OCI-LY3 (cell line): ENCODE measurements at regions not wholly inside any gene's neighbourhood (a gene's known extent, or its start where the extent isn't known, plus 50 kb on each side); places are given as distances from the start of the nearest gene placed in this dataset.
"Not testable (repeated sequence)": the region's sequence is repeated elsewhere in the genome, so short reads cannot be mapped to it uniquely, and the experiment has no call there.

Experiments used
- H2AFZ ChIP-seq: fragments of 200-600, 300-600 bp; shearing (Covaris generic); 2 replicates; pipeline ENCODE4 v1.6.0; 2014; ENCODE audit warnings: antibody characterized with exemption, low read depth, low read length
- H3K27ac ChIP-seq: fragments of 200-600, 300-600 bp; sonication (generic); 2 replicates; pipeline ENCODE4 v1.5.1; 2014; ENCODE audit warnings: mild to moderate bottlenecking, low read length, moderate library complexity, mixed read lengths
- H3K27me3 ChIP-seq: fragments of 200-600, 300-600 bp; sonication (generic); 2 replicates; pipeline ENCODE4 v1.6.1; 2014; ENCODE audit warnings: low read depth, low read length, mixed read lengths
- H3K36me3 ChIP-seq: fragments of 200-600, 300-600 bp; sonication (generic); replicated peaks from 2 replicates; pipeline ENCODE3; 2014; ENCODE audit warnings: low read depth, low read length, mixed read lengths
- H3K4me1 ChIP-seq: fragments of 300-600, 200-600 bp; sonication (generic); 2 replicates; pipeline ENCODE4 v1.6.1; 2014; ENCODE audit warnings: low read length, mixed read lengths
- H3K4me2 ChIP-seq: fragments of 200-600, 300-600 bp; sonication (generic); 2 replicates; pipeline ENCODE4 v1.6.1; 2014; ENCODE audit warnings: low read length, mixed read lengths
- H3K4me3 ChIP-seq: fragments of 300-600, 200-600 bp; sonication (generic); 2 replicates; pipeline ENCODE4 v1.5.1; 2014; ENCODE audit warnings: antibody characterized with exemption, mild to moderate bottlenecking, low read length, moderate library complexity
- H3K79me2 ChIP-seq: fragments of 300-600, 200-600 bp; shearing (Covaris generic); 2 replicates; pipeline ENCODE4 v1.6.1; 2014; ENCODE audit warnings: mild to moderate bottlenecking, low read length, mixed read lengths
- H3K9ac ChIP-seq: fragments of 300-600, 200-600 bp; shearing (Covaris generic); 2 replicates; pipeline ENCODE4 v1.6.0; 2014; ENCODE audit warnings: mild to moderate bottlenecking, low read length, moderate library complexity
- H3K9me3 ChIP-seq: fragments of 200-600, 300-600 bp; shearing (Covaris generic); 2 replicates; pipeline ENCODE4 v1.6.1; 2014; ENCODE audit warnings: low read length, mixed read lengths; ENCODE audit not compliant: insufficient read depth
- H4K20me1 ChIP-seq: fragments of 200-600, 300-600 bp; sonication (generic); 2 replicates; pipeline ENCODE4 v1.6.1; 2016; ENCODE audit warnings: low read length, mixed read lengths; ENCODE audit not compliant: insufficient read depth
- CTCF ChIP-seq: fragments of 200-600, 300-600 bp; sonication (generic); IDR thresholded peaks from 2 replicates; pipeline ENCODE4 v1.5.1; 2014; ENCODE audit warnings: antibody characterized with exemption, low read length, low read depth
- EZH2phosphoT487 ChIP-seq: fragments of 200-600 bp; shearing (Covaris generic); IDR thresholded peaks from 2 replicates; pipeline ENCODE4 v1.6.1; 2018; ENCODE audit warnings: antibody characterized with exemption, mixed run types, low read depth

- H3K4me3 ChIP-seq = no peak overlapping the region
- H3K79me2 ChIP-seq = no peaks in the 10 kb centered on the region
- no peaks in the 10 kb centered on the region for H4K20me1 ChIP-seq
- H3K4me2 ChIP-seq = no peak overlapping the region
- H3K27me3 ChIP-seq = no peaks in the 10 kb centered on the region
- no peak overlapping the region for H3K9ac ChIP-seq
- TF ChIP-seq EZH2phosphoT487 (no peak), CTCF (no peak)
- H3K9me3 ChIP-seq = no peaks in the 10 kb centered on the region
- H2AFZ ChIP-seq = no peak overlapping the region
- no peak overlapping the region for H3K27ac ChIP-seq
- no peaks in the 10 kb centered on the region for H3K36me3 ChIP-seq
- no peaks in the 10 kb centered on the region for H3K4me1 ChIP-seq
These were observed 572.3 kb upstream of the RAG2 start for GRCh38 chr11:37170311-37170710.

- H4K20me1 ChIP-seq, H3K27ac ChIP-seq, H3K4me2 ChIP-seq, H3K79me2 ChIP-seq, H3K4me3 ChIP-seq, H2AFZ ChIP-seq, H3K36me3 ChIP-seq, H3K9ac ChIP-seq, H3K27me3 ChIP-seq, H3K4me1 ChIP-seq, H3K9me3 ChIP-seq: not testable (repeated sequence)
- TF ChIP-seq CTCF = 0 out of 2 replicates have a peak, but pooled peaks have one; percentile 5
These were observed 547.4 kb upstream of the RAG2 start for GRCh38 chr11:37145434-37145833.

- Histone ChIP-seq H3K4me3 (no peak overlapping the region), H4K20me1 (no peaks in the 10 kb centered on the region), H3K79me2 (no peaks in the 10 kb centered on the region), H3K4me2 (no peak overlapping the region), H2AFZ (no peak overlapping the region), H3K9me3 (no peaks in the 10 kb centered on the region), H3K9ac (no peak overlapping the region), H3K4me1 (no peaks in the 10 kb centered on the region), H3K27me3 (no peaks in the 10 kb centered on the region), H3K36me3 (no peaks in the 10 kb centered on the region), H3K27ac (no peak overlapping the region)
- TF ChIP-seq CTCF = no peak
- no peak for TF ChIP-seq EZH2phosphoT487
These were observed 544.6 kb upstream of the RAG2 start for GRCh38 chr11:37142591-37142990.

- Histone ChIP-seq H4K20me1 (no peaks in the 10 kb centered on the region), H3K9ac (no peak overlapping the region), H3K27ac (no peak overlapping the region), H3K79me2 (no peaks in the 10 kb centered on the region), H3K36me3 (no peaks in the 10 kb centered on the region), H3K4me2 (no peak overlapping the region), H3K9me3 (no peaks in the 10 kb centered on the region), H2AFZ (no peak overlapping the region), H3K27me3 (no peaks in the 10 kb centered on the region), H3K4me3 (no peak overlapping the region), H3K4me1 (no peaks in the 10 kb centered on the region)
- TF ChIP-seq CTCF = peak; percentile 20; the same call in 1 of the 2 replicates
- TF ChIP-seq EZH2phosphoT487 = no peak
These were observed 543.7 kb upstream of the RAG2 start for GRCh38 chr11:37141707-37142106.

GRCh38 chr11:37135606-37136005, 537.6 kb upstream of the RAG2 start:
- not testable (repeated sequence) for H3K9ac ChIP-seq, H3K27me3 ChIP-seq, H3K27ac ChIP-seq, H3K9me3 ChIP-seq, H3K4me2 ChIP-seq, H3K36me3 ChIP-seq, H4K20me1 ChIP-seq, H3K4me1 ChIP-seq, H3K4me3 ChIP-seq, H2AFZ ChIP-seq, H3K79me2 ChIP-seq
